ENCODE measurements at regions not wholly inside any gene's neighbourhood (a gene's known extent, or its start where the extent isn't known, plus 50 kb on each side); places are given as distances from the start of the nearest gene placed in this dataset.
A peak's percentile ranks its signal among the peaks of the same experiment; 100 is the strongest.

GRCh38 chr17:68812876-68813584 lies 142.2 kb downstream of the ABCA8 start:
- Mint-ChIP-seq H3K27ac (ENCODE audit: unreplicated experiment) (peak overlapping the region; percentile 43), H3K4me3 (no peak overlapping the region), H3K27me3 (ENCODE audit: low read depth) (no peaks in the 10 kb centered on the region), H3K4me1 (peaks cover 30% of the 10 kb centered on the region), H3K36me3 (ENCODE audit: low read depth) (peaks cover 10% of the 10 kb centered on the region), H3K9me3 (peaks cover 12% of the 10 kb centered on the region)
- TF ChIP-seq, protein P1, sequence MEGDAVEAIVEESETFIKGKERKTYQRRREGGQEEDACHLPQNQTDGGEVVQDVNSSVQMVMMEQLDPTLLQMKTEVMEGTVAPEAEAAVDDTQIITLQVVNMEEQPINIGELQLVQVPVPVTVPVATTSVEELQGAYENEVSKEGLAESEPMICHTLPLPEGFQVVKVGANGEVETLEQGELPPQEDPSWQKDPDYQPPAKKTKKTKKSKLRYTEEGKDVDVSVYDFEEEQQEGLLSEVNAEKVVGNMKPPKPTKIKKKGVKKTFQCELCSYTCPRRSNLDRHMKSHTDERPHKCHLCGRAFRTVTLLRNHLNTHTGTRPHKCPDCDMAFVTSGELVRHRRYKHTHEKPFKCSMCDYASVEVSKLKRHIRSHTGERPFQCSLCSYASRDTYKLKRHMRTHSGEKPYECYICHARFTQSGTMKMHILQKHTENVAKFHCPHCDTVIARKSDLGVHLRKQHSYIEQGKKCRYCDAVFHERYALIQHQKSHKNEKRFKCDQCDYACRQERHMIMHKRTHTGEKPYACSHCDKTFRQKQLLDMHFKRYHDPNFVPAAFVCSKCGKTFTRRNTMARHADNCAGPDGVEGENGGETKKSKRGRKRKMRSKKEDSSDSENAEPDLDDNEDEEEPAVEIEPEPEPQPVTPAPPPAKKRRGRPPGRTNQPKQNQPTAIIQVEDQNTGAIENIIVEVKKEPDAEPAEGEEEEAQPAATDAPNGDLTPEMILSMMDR (conservative IDR thresholded peaks at IDR 0.05): no peak
- DNase-seq (ENCODE audit: low read depth, low spot score): no peak

GRCh38 chr17:68809148-68809547 lies 146.0 kb downstream of the ABCA8 start:
- Mint-ChIP-seq H3K27me3 (ENCODE audit: low read depth) (no peaks in the 10 kb centered on the region), H3K4me1 (peaks cover 33% of the 10 kb centered on the region), H3K27ac (ENCODE audit: unreplicated experiment) (no peak overlapping the region), H3K36me3 (ENCODE audit: low read depth) (peaks cover 19% of the 10 kb centered on the region), H3K9me3 (peaks cover 21% of the 10 kb centered on the region), H3K4me3 (no peak overlapping the region)
- TF ChIP-seq, protein P1 (conservative IDR thresholded peaks at IDR 0.05): no peak
- no peak for DNase-seq (ENCODE audit: low read depth, low spot score)

- Mint-ChIP-seq H3K9me3 (peaks cover 21% of the 10 kb centered on the region), H3K4me1 (peaks cover 35% of the 10 kb centered on the region), H3K4me3 (no peak overlapping the region), H3K27ac (ENCODE audit: unreplicated experiment) (no peak overlapping the region), H3K27me3 (ENCODE audit: low read depth) (no peaks in the 10 kb centered on the region), H3K36me3 (ENCODE audit: low read depth) (peaks cover 22% of the 10 kb centered on the region)
- TF ChIP-seq, protein P1 (conservative IDR thresholded peaks at IDR 0.05): no peak
- DNase-seq (ENCODE audit: low read depth, low spot score): no peak
Observed at GRCh38 chr17:68807998-68808772, 147.0 kb downstream of the ABCA8 start.

- no peak overlapping the region for H3K4me3 Mint-ChIP-seq
- H3K9me3 Mint-ChIP-seq: peaks cover 19% of the 10 kb centered on the region
- no peaks in the 10 kb centered on the region for H3K27me3 Mint-ChIP-seq (ENCODE audit: low read depth)
- TF ChIP-seq, protein P1 (conservative IDR thresholded peaks at IDR 0.05): no peak
- H3K4me1 Mint-ChIP-seq: peaks cover 38% of the 10 kb centered on the region
- peaks cover 17% of the 10 kb centered on the region for H3K36me3 Mint-ChIP-seq (ENCODE audit: low read depth)
- H3K27ac Mint-ChIP-seq (ENCODE audit: unreplicated experiment): peak overlapping the region; percentile 58
- no peak for DNase-seq (ENCODE audit: low read depth, low spot score)
Observed at GRCh38 chr17:68805609-68806008, 149.6 kb downstream of the ABCA8 start.

DNA sequence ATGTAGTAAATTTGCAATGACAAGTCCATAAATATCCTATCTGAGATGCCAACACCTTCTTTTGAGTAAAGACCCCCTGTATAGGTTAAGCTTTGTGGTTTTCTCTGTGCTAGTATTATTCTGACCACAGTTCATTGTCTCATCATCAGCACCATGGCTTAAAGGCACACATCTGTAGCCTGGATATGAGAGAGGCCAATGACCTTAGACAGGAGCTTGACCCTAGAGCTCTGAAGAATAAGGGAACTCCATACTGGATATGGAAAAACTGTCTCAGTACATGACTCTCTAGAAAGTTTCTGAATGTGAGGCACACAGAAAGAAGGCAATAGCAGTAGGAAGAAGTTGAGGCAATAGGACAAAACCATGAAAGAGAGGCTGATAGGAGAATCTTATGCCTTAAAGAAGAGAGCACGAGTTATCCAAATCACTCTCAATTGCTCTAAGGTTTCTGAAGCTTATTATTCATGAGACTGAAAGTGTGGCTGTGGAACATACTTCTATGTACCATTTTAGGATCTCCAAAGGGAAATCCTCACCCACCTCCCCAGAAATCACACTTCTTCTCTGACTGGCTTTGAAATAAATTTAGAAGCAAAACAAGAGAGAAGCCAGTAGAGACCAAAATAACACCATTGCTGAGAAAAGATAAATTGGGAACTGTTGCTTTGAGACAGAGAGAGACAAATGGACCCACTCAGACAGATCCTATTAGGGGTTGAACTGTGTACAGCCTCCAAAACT lies 150.2 kb downstream of the ABCA8 start:
- Mint-ChIP-seq H3K36me3 (ENCODE audit: low read depth) (peaks cover 19% of the 10 kb centered on the region), H3K9me3 (peaks cover 21% of the 10 kb centered on the region), H3K27me3 (ENCODE audit: low read depth) (no peaks in the 10 kb centered on the region), H3K4me1 (peaks cover 42% of the 10 kb centered on the region), H3K4me3 (no peak overlapping the region), H3K27ac (ENCODE audit: unreplicated experiment) (peak overlapping the region; percentile 54)
- DNase-seq (ENCODE audit: low read depth, low spot score): no peak
- TF ChIP-seq, protein P1 (conservative IDR thresholded peaks at IDR 0.05): no peak
